ENCODE measurements at regions not wholly inside any gene's neighbourhood (a gene's known extent, or its start where the extent isn't known, plus 50 kb on each side); places are given as distances from the start of the nearest gene placed in this dataset.
"Not testable (repeated sequence)": the region's sequence is repeated elsewhere in the genome, so short reads cannot be mapped to it uniquely, and the experiment has no call there.

DNA sequence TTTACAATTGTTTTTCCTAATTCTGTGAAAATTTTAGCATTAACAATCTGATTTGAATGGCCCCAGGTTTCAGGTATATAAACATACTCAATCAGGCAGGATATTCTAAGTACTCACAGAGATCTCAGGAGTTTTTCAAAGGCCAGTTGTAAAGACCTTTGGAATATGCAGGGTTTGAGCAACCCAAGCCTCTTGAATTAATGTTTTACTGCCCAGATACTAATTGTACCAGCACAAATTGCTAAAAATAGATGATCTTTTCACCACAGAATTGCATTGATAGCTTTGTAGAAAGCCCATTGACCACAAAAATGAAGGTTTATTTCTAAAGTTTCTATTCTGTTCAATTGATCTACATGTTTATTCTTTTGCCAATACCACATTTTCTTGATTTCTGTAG lies 186.5 kb downstream of the OSTF1 start:
- Histone ChIP-seq H3K4me3 (ENCODE audit: low read length) (no peak overlapping the region), H3K4me1 (ENCODE audit: control insufficient read depth, insufficient read depth, low read length) (no peaks in the 10 kb centered on the region), H3K36me3 (ENCODE audit: control insufficient read depth, insufficient read depth, low read length) (no peaks in the 10 kb centered on the region), H3K9me3 (replicated peaks; ENCODE audit: control insufficient read depth, low read depth, low read length) (peaks cover 4% of the 10 kb centered on the region), H3K27ac (ENCODE audit: low read length) (no peak overlapping the region), H3K27me3 (ENCODE audit: control insufficient read depth, insufficient read depth, low read length) (no peaks in the 10 kb centered on the region)
- DNase-seq: no peak

DNA sequence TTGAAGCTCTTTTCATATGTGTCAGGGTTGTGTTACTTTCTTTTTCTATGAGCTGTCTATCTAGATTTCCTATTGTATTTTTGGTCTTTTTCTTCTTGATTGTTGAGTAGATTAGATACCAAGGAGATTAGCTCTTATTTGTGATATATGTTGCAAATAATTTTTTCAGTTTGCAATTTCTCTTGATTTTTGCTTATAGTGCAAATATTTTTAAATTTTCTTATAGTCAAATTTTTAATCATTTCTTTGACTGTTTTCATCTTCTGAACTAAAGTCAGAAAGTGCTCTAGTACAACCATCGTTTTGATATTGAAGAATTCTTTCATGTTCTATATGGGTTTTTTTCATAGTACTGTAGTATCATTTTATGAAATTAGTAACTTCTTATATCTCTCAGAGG lies 193.7 kb downstream of the OSTF1 start:
- Histone ChIP-seq H3K27ac (ENCODE audit: low read length) (no peak overlapping the region), H3K4me3 (ENCODE audit: low read length) (no peak overlapping the region), H3K4me1 (ENCODE audit: control insufficient read depth, insufficient read depth, low read length) (no peaks in the 10 kb centered on the region), H3K27me3 (ENCODE audit: control insufficient read depth, insufficient read depth, low read length) (no peaks in the 10 kb centered on the region), H3K9me3 (replicated peaks; ENCODE audit: control insufficient read depth, low read depth, low read length) (peaks cover 1% of the 10 kb centered on the region), H3K36me3 (ENCODE audit: control insufficient read depth, insufficient read depth, low read length) (no peaks in the 10 kb centered on the region)
- no CpG with 5 or more reads among the region's 1 CpG for WGBS (ENCODE audit: insufficient coverage)
- DNase-seq: no peak

DNA sequence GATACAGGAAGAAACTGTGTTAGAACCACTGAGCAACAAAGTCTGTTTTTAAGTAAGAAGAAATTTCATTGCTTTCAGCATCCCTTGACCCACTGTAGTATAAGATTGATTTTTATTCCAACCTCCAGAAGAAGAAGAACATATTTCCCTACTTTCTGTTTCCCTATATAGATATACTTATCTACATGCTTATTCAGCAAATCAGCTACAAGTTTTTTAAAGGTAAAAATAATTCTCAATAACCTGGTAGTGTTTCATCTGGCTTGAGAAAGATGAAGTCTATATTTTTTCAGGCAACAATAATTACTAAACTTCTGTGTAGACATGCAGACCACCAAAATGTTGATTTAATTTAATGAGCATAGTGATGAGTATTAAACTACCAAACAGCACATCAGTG lies 201.0 kb downstream of the OSTF1 start:
- H3K36me3 ChIP-seq (ENCODE audit: control insufficient read depth, insufficient read depth, low read length): no peaks in the 10 kb centered on the region
- DNase-seq: no peak
- H3K4me3 ChIP-seq (ENCODE audit: low read length): no peak overlapping the region
- H3K9me3 ChIP-seq (replicated peaks; ENCODE audit: control insufficient read depth, low read depth, low read length): no peaks in the 10 kb centered on the region
- H3K4me1 ChIP-seq (ENCODE audit: control insufficient read depth, insufficient read depth, low read length): no peaks in the 10 kb centered on the region
- no peak overlapping the region for H3K27ac ChIP-seq (ENCODE audit: low read length)
- no peaks in the 10 kb centered on the region for H3K27me3 ChIP-seq (ENCODE audit: control insufficient read depth, insufficient read depth, low read length)

DNA sequence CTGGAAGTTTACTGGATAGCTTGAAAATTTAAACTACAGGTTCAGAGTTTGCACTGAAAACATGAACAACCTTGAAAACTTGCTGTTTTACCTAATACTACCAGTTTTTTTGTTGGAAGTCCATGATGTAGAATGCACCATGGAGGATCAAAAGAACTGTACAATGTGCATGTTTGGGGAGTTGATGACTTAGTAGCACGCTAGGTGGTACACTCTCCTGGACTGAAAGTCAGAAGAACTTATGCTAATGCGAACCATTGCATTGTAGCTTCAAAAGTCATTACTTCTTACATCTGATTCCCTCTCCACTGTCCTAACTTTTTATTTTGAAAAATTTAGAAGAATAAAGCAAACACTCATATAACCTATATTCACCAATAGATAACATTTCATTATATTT lies 211.0 kb downstream of the OSTF1 start:
- H3K27me3 ChIP-seq (ENCODE audit: control insufficient read depth, insufficient read depth, low read length): no peaks in the 10 kb centered on the region
- H3K27ac ChIP-seq (ENCODE audit: low read length): no peak overlapping the region
- 71% methylated on average over 1 of the region's 2 CpGs for WGBS (ENCODE audit: insufficient coverage)
- H3K36me3 ChIP-seq (ENCODE audit: control insufficient read depth, insufficient read depth, low read length): no peaks in the 10 kb centered on the region
- DNase-seq: no peak
- H3K4me3 ChIP-seq (ENCODE audit: low read length): no peak overlapping the region
- no peaks in the 10 kb centered on the region for H3K4me1 ChIP-seq (ENCODE audit: control insufficient read depth, insufficient read depth, low read length)
- H3K9me3 ChIP-seq (replicated peaks; ENCODE audit: control insufficient read depth, low read depth, low read length): no peaks in the 10 kb centered on the region

DNA sequence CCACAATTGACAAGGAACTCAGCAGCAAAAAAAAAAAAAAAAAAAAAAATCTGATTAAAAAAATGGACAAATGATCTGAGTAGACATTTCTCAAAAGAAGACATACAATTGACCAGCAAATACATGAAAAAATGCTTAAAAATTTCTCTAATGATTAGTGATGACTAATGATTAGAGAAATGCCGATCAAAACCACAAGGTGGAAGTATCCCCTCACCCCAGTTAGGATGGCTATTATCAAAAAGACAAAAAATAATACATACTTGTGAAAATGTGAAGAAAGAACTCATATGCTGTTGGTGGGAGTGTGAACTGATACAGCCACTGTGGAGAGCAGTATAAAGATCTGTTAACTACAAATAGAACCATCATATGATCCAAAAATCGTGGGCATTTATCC lies 245.3 kb downstream of the OSTF1 start:
- peak; percentile 14 for DNase-seq
- no peak overlapping the region for H3K27ac ChIP-seq (ENCODE audit: low read length)
- WGBS (ENCODE audit: insufficient coverage): no CpG with 5 or more reads among the region's 2 CpGs
- H3K36me3 ChIP-seq (ENCODE audit: control insufficient read depth, insufficient read depth, low read length): no peaks in the 10 kb centered on the region
- H3K4me1 ChIP-seq (ENCODE audit: control insufficient read depth, insufficient read depth, low read length): no peaks in the 10 kb centered on the region
- no peaks in the 10 kb centered on the region for H3K27me3 ChIP-seq (ENCODE audit: control insufficient read depth, insufficient read depth, low read length)
- H3K4me3 ChIP-seq (ENCODE audit: low read length): no peak overlapping the region
- H3K9me3 ChIP-seq (replicated peaks; ENCODE audit: control insufficient read depth, low read depth, low read length): no peaks in the 10 kb centered on the region

DNA sequence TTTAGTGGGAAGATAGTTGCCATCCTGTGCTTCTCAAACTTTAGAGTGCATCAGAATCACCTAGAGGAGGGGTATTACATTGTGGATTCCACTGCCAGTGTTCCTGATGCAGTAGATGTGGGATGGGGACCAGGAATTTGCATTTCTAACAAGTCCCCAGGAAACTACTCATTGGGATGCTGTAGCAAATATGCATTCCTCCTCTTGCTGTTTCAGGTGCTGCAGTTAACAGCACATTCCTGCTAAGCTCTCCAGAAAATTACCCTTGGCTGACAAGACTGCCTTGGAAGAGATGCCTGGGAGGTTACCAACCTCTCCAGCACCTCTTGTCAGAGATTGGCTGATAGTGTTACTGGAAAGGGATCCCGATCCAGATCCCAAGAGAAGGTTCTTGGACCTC lies 270.5 kb downstream of the OSTF1 start:
- no peaks in the 10 kb centered on the region for H3K9me3 ChIP-seq (replicated peaks; ENCODE audit: control insufficient read depth, low read depth, low read length)
- DNase-seq: peak; percentile 25
- no CpG with 5 or more reads among the region's 1 CpG for WGBS (ENCODE audit: insufficient coverage)

DNA sequence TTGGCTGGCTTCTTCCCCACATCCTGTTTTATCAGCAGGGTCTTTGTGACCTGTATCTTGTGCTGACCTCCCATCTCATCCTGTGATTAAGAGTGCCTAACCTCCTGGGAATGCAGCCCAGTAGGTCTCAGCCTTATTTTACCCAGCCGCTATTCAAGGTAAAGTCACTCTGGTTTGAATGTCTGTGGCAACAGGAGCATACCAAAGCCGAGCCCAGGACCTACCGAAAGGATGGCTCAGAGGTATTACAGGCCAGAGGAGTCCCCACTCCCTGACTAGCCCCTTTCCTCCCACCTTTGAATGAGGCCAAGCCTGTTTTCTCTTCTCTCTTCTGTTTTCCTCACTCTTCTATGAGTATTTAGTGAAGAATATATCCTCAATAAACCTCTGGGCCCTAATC lies 271.3 kb downstream of the OSTF1 start:
- Histone ChIP-seq H3K36me3 (ENCODE audit: control insufficient read depth, insufficient read depth, low read length) (no peaks in the 10 kb centered on the region), H3K4me3 (ENCODE audit: low read length) (no peak overlapping the region), H3K9me3 (replicated peaks; ENCODE audit: control insufficient read depth, low read depth, low read length) (no peaks in the 10 kb centered on the region), H3K27ac (ENCODE audit: low read length) (no peak overlapping the region), H3K4me1 (ENCODE audit: control insufficient read depth, insufficient read depth, low read length) (no peaks in the 10 kb centered on the region), H3K27me3 (ENCODE audit: control insufficient read depth, insufficient read depth, low read length) (no peaks in the 10 kb centered on the region)
- WGBS (ENCODE audit: insufficient coverage): 100% methylated on average over 2 of the region's 3 CpGs
- no peak for DNase-seq

More for the DNA sequence above, 270.5 kb downstream of the OSTF1 start:
- H3K27ac ChIP-seq (ENCODE audit: low read length): no peak overlapping the region
- H3K4me3 ChIP-seq (ENCODE audit: low read length): no peak overlapping the region
- H3K36me3 ChIP-seq (ENCODE audit: control insufficient read depth, insufficient read depth, low read length): no peaks in the 10 kb centered on the region
- H3K4me1 ChIP-seq (ENCODE audit: control insufficient read depth, insufficient read depth, low read length): no peaks in the 10 kb centered on the region
- no peaks in the 10 kb centered on the region for H3K27me3 ChIP-seq (ENCODE audit: control insufficient read depth, insufficient read depth, low read length)

DNA sequence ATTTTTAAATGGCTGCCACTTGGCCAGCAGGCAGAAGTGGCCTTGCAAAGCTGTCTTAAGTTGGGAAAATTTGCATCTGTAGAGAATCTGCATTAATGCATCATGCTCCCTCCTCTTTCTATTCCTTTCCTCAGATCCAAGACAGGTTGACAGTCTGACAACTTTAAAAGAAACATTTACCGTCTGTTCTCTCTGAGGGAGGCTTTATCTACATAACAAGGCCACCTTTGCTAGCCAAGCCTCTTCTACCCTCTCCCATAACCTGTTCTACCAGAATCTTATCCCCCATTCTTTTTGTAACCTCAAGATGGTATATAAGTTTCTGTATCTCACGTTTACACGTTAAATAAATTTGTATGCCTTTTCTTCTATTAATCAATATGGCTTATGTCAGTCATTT lies 271.9 kb downstream of the OSTF1 start:
- no peaks in the 10 kb centered on the region for H3K36me3 ChIP-seq (ENCODE audit: control insufficient read depth, insufficient read depth, low read length)
- H3K4me1 ChIP-seq (ENCODE audit: control insufficient read depth, insufficient read depth, low read length): no peaks in the 10 kb centered on the region
- no peaks in the 10 kb centered on the region for H3K9me3 ChIP-seq (replicated peaks; ENCODE audit: control insufficient read depth, low read depth, low read length)
- H3K27ac ChIP-seq (ENCODE audit: low read length): no peak overlapping the region
- no peak for DNase-seq
- H3K4me3 ChIP-seq (ENCODE audit: low read length): no peak overlapping the region
- no peaks in the 10 kb centered on the region for H3K27me3 ChIP-seq (ENCODE audit: control insufficient read depth, insufficient read depth, low read length)
- WGBS (ENCODE audit: insufficient coverage): no CpG with 5 or more reads among the region's 3 CpGs

DNA sequence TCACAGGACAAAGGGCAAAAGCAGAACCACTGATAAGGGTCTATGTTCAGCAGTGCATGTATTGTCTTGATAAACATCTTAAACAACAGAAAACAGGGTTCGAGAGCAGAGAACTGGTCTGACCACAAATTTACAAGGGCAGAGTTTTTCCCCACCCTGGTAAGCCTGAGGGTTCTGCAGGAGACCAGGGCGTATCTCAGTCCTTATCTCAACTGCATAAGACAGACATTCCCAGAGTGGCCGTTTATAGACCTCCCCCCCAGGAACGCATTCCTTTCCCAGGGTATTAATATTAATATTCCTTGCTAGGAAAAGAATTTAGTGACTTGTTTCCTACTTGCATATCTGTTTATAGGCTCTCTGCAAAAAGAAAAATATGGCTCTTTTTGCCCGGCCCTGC lies 274.1 kb downstream of the OSTF1 start:
- WGBS (ENCODE audit: insufficient coverage): 86% methylated on average over 2 of the region's 5 CpGs

DNA sequence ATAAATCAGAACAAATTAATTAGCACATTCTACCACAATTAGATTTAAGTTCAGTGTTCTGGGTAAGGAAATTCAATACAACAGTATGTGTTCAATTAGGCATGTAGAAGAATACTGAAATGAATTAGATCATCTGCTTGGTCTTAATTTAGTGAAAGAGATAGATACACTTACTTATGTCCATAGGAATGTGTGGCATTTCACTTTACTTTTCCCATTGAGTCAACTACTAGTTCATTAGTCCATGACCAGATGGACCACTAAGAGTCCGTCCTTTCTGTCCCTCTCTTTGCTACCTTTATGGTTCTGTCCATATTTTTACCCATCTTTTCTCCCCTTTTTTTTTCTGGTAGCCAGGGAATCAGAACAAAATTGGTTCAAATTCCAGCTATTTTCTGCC lies 276.9 kb downstream of the OSTF1 start:
- Histone ChIP-seq H3K9me3 (replicated peaks; ENCODE audit: control insufficient read depth, low read depth, low read length) (no peaks in the 10 kb centered on the region), H3K27ac (ENCODE audit: low read length) (no peak overlapping the region), H3K4me1 (ENCODE audit: control insufficient read depth, insufficient read depth, low read length) (no peaks in the 10 kb centered on the region), H3K36me3 (ENCODE audit: control insufficient read depth, insufficient read depth, low read length) (no peaks in the 10 kb centered on the region), H3K4me3 (ENCODE audit: low read length) (no peak overlapping the region), H3K27me3 (ENCODE audit: control insufficient read depth, insufficient read depth, low read length) (no peaks in the 10 kb centered on the region)
- no peak for DNase-seq
- 69% methylated on average over 1 of the region's 1 CpG for WGBS (ENCODE audit: insufficient coverage)

More for the DNA sequence above, 274.1 kb downstream of the OSTF1 start:
- DNase-seq; H3K9me3 ChIP-seq (replicated peaks; ENCODE audit: control insufficient read depth, low read depth, low read length); H3K27ac ChIP-seq (ENCODE audit: low read length); H3K4me1 ChIP-seq (ENCODE audit: control insufficient read depth, insufficient read depth, low read length); H3K4me3 ChIP-seq (ENCODE audit: low read length); H3K27me3 ChIP-seq (ENCODE audit: control insufficient read depth, insufficient read depth, low read length); H3K36me3 ChIP-seq (ENCODE audit: control insufficient read depth, insufficient read depth, low read length): not testable (repeated sequence)

DNA sequence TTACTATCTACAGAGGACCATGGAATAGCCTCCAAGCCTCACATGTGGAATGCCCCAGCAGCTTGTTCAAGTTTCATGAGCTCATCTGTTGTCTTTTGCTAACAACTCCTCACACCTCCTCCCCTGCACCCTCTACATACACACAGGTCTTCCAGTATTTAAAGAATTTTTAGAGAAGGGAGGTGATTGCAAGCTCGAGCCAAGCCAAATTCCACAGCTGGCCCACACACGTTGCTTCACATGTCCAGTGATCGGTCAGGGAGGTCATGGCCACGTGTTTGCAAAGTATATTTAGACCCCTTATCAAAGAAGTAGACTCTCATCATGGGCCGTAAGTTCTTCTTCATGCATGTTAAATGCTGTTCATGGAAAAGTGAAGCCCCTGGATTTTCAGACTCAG lies 281.7 kb downstream of the OSTF1 start:
- Histone ChIP-seq H3K4me3 (ENCODE audit: low read length) (no peak overlapping the region), H3K4me1 (ENCODE audit: control insufficient read depth, insufficient read depth, low read length) (no peaks in the 10 kb centered on the region), H3K36me3 (ENCODE audit: control insufficient read depth, insufficient read depth, low read length) (no peaks in the 10 kb centered on the region), H3K27ac (ENCODE audit: low read length) (no peak overlapping the region), H3K9me3 (replicated peaks; ENCODE audit: control insufficient read depth, low read depth, low read length) (peaks cover 3% of the 10 kb centered on the region), H3K27me3 (ENCODE audit: control insufficient read depth, insufficient read depth, low read length) (no peaks in the 10 kb centered on the region)
- DNase-seq: no peak
- 42% methylated on average over 2 of the region's 5 CpGs for WGBS (ENCODE audit: insufficient coverage)
